ENCODE measurements at regions not wholly inside any gene's neighbourhood (a gene's known extent, or its start where the extent isn't known, plus 50 kb on each side); places are given as distances from the start of the nearest gene placed in this dataset.

DNA sequence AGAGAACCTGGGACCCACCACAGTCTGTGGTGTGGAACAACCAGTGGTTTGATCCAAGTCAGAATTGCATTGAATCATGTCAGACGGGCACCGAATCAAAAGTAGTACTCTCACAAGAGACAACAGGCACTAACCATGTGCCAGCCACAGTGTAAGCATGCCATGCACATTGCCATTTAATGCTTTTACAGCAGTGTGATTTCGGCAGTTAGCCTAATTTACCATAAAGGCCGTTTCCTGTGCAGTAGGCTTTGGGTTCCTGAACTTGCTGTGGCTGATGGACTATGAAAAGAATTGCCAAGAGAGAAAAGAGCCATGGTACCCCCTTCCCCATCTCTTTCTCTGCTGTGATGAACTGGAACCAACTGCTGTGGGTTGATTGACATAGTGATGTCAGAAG, 540.6 kb downstream of the EBF1 start:
- DNase-seq (ENCODE audit: low read depth) = no peak

DNA sequence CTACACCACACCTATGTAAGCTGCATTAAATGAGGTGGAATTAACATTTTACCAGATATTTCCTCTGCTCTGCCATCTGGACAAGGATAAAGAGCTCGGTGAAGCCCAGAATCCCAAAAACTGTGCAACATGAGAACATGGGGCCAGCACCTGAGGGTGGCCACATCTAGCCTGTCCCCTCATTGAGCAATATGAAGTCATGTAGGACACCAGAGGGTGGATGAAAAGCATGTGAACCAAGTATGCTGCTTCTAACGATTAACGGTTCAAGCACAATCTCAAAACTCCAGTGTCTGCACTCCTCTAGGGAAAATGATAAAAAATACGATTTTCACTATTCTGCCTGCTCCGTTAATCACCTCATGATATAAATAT, 545.8 kb downstream of the EBF1 start:
- no peak for DNase-seq (ENCODE audit: low read depth)

DNA sequence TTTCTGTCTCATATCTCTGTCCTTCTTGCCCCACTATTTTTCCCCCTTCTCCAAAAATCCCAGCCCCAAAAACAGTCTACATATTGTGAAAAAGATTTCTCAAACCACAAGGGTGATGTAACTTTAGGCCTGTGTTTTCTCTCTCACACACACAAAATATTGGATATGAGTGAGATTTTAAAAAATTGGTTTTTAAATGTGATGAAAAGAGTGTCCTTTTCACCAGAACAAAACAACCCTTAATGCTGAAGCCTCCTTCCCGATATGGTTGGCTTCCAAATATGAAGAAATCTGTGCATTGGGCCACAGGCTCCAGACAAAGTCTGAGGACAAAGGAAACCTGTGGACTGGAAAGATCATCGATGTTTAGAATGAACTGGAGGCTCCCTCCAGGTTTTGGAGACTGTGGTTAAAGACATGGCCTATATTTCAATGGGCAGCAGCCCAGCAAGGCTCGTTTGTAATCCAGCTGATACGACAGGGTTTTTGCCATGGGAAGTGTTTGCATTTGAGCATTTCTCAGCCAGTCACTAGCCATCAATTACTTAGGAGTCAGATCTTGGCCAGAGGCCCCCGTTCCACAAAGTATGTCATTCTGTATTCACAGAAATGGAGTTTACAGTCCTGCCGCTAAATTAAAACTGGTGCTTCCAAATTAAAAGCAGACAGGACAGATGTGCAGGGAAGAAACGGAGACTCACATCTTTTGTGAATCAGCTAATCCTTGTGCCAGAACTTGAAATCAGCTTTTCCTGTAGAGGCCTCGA, 546.3 kb downstream of the EBF1 start:
- DNase-seq (ENCODE audit: low read depth) = no peak

DNA sequence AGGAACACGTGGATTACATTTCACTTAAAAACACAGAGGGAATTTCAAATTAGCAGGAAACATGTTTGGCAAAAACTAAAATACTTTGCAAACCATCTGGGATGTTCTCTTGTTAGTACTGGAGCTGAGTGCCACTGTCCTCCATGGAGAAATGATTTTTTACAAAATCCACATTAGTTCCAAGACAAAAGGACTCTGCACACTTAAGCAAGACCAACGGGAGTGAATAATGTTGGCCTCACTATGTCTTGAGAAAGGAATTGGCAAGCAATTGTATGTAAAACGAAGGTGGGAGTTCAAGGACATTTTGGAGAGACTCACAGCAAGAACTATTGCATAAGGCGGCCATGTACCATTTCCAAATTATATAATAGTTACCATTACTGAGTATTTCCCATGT, 547.5 kb downstream of the EBF1 start:
- DNase-seq (ENCODE audit: low read depth) = no peak

DNA sequence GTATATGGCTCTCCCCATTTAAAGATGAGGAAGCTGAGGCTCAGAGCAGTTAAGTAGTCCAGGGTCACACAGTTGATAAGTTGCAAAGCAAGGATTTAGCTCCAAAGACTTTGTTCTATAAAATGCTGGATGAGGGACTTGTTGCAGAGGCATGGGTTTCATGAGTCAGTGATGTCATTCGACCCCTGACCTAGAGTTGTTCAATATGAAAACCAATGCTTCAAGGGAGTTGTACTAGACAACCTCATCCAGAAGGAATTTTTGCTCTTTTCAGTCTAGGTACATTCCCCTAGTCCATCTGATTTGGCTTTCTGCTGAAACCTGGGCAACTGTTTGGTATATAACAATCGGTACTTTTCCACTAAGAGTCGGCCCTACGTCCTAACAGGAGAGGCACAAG, 550.4 kb downstream of the EBF1 start:
- DNase-seq (ENCODE audit: low read depth) = no peak

DNA sequence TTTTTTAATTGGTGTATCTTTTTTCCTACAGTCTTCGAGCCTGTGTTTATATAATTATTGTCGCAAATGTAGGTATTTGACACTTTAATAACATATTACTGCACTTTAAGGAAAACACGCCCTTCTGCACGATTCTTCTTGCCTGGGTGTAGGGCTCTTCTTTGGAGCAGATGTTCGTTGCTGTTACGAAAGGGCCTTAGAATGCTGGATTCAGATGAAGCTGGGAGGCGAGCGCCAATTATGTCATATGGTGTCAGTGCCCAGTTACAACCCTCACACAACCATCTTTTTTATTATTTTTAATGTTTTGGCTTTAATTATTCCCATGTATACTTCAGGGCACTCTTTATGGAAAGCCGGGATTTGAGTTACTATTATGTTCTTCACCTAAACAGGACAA, 553.0 kb downstream of the EBF1 start:
- no peak for DNase-seq (ENCODE audit: low read depth)

DNA sequence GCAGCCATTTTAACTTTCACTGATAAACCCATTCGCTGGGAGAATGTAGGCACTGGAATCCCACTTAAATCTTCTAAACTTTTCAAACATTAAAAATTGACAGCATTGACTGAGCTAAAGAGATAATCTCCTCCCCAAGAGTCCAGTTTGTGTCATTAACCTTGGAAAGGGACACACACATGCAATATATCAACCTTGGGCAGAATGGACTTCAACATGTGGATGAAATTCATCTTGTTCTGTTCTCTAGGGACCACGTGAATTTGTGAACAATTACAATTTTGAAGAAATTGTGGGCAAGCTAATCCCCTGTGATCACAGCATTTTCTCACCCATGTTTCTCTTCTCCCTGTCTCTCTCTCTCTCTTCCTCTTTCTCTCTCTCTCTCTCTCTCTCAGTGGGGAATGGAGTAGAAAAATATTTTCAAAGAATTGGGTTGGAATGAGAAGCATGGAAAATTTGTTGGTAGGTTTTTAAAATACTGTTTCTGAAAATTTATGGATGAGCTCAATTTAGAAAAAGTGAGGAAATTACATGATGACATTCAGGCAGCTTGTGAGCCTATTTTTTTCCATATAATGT, 553.7 kb downstream of the EBF1 start:
- DNase-seq (ENCODE audit: low read depth) = no peak

DNA sequence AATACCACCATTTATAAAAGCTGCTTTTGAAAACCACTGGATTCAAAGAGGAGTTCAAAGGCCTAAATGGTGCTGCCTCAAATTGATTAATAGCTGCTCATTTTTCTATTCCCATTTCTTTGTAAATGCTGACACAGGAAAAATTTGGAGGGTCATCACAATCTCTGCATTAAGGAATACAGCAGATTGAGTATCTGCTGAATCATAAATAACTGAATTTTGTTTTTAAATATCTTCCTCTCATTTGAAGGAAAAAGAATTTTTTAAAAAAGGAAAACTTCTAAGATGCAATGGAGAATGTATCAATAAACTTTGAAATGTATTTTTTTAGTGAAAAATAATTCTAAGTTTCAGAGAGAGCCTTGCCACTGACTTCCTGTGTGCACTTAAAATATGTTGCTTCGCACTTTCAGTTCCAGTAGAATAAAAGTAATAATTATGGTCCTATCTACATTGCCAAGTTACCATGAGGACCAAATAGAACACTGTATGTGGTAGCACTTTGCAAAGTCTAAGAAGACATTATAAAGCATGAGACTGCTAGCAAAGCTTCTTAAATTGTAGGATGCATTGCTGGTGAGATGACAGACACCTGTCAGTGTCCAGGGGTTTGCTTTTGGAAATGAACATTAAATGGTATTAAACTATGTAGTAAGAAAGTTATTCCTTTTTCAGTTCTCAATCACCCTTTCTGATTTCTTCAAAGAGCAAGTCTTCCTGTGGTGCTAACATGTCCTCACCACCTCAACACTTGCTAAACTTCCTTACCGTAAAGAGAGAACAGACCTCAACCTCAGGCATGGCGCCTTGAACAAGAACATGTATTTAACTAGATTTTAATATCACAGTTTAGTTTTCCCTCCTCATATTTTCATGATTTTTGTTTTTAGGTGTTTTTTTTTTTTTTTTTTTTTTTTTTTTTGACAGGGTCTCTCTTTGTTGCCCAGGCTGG, 555.1 kb downstream of the EBF1 start:
- DNase-seq (ENCODE audit: low read depth) = no peak

DNA sequence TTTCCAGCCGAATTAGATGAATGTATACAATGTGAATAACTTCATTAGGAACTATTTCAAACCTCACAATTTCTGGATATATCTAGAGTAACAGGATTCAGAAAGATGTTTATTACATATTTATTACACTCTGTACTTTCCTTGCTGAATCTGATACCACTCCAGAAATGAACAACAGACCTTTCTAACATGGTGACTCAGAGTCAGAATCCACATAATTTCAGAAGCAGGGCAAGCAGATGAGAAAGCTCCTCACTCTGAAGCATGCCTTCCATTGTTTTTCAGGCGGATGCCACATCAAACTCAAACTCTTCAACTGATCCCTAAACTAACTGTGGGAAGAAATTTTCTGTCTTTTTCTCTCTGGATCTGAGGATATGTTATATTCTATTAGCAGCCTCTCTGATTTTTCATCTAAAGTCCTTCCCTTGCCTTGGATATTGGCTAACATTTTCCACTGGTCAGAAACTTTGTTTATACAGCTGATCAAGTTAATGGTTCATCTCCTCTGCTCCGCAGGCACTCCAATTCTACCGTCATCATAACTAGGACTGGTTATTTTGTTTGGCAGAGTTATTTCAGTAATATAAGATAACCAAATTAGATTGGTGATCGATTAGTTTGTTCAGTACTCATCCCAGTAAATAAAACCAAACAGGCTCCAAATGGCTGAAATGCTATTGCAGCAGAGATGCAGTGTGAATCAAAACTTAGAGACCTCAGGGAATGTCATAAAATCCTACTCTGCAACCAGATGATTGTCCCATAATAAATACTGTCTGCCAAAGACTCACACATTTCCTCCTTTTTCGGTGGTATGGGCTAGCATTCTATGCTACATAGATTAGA, 556.0 kb downstream of the EBF1 start:
- DNase-seq (ENCODE audit: low read depth) = peak; percentile 32

DNA sequence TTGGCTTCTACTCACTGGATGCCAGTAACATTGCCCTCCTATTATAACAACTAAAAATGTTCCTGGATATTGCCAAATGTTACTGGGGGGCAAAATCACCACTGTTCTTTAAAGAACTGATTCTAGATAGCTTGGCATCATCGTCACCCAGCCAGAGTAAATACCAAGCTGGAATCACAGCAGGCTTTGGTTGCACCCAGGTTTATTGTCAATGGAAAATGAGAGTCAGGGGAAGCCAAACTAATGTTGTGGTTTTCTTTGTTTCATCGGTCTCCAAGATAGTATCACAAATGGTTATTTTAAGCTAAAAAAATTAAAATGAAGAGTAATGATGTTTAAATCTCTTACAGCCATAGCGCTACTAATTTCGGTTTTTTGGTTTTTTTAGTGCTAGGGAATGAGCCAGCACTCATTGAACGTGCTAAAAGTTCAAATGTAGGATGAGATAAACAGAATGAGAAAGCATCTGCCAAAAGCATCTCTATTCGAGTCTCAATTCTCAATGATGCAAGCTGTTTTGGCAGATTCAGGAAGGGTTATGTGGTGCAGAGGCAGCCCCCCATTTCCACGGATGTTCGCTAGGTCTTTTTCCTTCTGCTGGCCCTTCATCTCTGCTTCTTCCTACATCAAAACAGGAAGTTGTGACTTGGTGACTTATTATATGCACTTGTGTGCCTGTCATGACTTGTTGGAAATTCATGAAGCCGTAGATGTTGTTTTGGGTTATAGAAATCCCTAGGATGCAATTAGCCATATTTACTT, 558.0 kb downstream of the EBF1 start:
- no peak for DNase-seq (ENCODE audit: low read depth)

DNA sequence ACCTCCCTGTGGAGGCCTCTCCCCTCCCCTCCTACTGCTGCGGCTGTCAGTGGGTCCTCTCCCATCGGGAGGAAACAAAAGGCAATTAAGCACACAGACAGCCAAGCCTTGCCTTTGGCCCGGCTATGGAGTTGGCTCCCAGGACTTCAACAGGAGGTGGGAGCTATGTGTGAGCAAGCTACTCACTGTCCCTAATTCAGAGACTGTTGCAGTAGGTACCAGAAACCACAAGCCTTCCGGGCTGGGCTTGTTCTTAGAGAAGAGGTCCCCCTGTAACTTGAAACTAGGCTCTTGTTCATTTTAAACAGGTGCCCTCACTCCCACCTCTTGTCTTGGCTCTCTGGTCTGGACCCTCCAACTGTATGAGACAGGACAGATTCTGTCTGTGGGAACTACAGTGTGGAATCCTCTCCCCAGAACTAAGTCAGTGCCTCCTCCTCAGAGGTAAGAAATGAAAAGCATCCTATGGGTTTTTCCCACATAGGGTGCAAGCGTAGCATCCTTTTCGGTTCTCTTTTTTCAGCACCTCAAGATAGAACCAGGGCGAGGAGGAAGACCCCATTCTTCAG, 561.1 kb downstream of the EBF1 start:
- DNase-seq (ENCODE audit: low read depth) = no peak

DNA sequence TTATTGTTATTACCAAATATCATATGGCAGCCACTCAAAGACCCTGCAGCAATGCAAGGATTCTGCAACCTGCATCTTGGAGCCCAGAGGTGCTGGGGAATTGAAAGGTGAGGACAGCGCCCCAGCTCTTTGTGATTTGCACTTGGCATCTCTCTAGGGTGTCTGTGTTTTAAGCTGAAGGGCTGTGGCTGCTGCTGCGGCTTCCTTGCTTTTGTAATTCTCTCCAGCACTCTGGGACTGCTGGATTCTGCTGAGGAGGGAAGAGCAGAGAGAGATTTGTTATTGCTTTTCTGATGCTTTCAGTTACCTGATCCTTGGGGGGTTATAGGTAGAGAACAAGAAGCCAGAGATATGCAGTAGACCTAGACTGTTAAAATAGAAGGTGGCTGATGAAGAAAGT, 562.4 kb downstream of the EBF1 start:
- no peak for DNase-seq (ENCODE audit: low read depth)

DNA sequence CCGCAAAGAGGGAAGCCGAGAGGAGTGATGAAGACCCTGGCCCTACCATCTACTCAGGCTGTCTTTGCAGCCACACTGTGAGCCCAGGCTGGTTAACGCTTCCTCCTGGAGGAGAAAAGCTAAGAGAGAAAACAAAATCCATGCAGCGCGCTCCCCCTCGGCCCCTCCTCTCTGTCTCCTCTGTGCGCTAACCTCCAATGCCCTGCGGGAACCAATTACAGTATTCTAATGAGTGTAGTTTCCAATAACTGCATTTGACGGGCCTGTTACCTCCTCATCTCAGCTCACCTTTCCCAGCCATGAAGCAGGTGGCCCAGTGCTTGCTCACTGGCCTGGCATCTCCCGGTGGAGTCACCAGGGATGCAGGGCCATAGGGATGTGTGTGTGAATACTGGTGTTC, 565.5 kb downstream of the EBF1 start:
- DNase-seq (ENCODE audit: low read depth) = no peak

DNA sequence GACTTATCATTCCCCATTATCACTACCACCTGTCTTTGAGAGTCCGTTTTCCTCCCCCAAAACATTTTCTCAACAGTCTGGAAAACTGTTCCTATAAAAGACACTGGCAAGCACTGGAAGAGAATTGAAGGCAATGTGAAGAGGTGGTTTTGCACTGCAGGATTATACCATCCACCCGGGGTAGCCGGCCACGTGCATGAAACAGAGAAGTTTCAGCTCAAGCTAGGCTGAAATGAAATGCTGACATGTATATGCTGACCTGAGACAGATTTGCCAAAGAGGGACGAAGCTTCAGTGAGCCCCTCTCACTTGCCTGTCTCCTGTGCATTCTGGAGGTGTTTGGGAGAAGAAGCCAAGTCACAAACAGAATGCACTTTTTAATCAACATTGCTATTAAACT, 567.0 kb downstream of the EBF1 start:
- no peak for DNase-seq (ENCODE audit: low read depth)

DNA sequence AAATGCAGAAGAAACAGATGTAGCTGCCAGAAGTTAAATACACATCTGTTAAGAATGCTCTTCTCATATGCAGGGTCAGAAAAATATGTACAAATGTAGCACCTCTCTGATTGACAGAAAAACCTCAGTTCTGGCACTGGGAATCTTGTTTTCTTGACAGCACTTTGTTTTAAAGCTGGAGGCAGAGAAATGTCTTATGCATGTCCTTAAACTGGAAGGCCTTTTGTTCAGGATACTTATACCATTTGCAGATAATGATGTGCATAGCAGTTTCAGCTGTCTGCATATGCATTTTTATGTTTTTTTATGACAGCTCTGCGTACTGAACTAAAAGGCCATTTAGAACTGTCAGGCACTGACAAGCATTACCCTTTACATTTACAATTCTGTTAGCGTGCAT, 567.9 kb downstream of the EBF1 start:
- DNase-seq (ENCODE audit: low read depth) = no peak

DNA sequence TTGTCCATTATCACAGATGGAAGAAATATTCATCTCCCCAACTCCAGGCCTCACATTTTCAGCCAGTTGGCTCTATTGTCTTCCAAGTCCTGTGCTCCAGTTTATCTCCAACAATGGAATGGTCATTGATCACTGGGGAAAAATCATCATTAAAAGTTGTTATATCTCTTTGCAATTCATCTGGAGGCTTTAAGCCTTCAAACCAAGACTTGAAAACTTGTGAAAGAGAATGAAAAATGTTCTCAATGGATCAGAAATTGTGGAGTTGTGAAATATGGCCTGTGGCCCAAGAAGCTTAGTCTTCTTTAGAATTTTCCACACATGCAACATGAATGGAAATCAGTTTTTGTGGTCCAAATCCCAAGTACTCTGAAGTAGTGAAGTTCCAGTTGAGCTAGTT, 569.6 kb downstream of the EBF1 start:
- DNase-seq (ENCODE audit: low read depth) = no peak

DNA sequence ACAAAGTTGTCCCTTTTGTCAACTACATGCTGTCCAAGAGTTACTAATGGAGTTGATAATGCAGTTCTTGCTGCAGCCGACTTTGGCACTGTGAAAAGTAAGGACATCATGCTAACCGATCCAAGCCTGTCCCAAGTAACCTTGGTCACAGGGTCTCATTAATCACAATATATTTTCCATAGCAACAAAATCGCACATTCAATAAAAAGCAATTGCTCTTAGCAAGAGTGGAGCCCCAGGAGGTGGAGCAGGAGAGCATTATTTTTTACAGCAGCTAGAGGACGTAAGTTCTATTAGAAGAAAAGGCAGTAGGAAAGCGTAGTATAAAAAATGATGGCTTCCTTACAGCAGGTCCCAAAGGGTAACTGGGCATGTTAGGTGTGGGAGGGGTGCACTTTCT, 570.3 kb downstream of the EBF1 start:
- no peak for DNase-seq (ENCODE audit: low read depth)

DNA sequence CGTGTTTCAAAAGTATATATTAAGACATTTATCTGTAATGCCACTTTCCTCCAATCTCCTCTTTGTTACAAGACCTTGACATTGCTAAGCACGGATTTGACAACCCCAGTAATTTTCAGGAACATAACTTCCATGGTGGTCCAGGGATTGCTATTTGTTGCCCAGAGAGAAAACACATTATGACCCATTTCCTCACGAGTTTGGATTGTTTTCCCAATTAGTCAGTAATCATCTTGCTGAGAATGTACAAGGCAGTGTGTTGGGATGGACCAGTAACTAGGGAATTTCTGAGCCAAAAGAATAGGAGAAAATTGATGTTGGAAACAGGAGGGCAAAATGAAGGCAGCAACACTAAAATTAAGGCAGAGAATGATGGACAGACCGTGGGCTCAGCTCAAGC, 574.1 kb downstream of the EBF1 start:
- no peak for DNase-seq (ENCODE audit: low read depth)

DNA sequence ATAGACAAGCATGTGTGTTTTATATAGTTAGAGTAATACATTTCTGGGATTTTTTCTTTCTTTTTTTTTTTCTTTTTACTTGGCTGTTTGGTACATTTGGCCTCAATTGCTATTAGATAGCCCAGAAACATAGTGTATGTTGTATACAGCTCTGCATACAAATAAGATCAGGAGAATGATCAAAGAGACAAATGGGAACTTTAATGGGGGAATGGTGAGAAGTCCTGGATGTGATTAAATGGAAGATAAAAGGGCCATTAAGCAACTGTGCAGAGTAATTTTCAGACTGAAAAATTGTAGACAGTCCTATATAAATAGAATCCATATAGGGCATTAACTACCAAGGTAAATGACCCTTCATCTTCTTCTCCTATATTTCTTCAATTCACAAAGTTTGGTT, 575.6 kb downstream of the EBF1 start:
- no peak for DNase-seq (ENCODE audit: low read depth)

DNA sequence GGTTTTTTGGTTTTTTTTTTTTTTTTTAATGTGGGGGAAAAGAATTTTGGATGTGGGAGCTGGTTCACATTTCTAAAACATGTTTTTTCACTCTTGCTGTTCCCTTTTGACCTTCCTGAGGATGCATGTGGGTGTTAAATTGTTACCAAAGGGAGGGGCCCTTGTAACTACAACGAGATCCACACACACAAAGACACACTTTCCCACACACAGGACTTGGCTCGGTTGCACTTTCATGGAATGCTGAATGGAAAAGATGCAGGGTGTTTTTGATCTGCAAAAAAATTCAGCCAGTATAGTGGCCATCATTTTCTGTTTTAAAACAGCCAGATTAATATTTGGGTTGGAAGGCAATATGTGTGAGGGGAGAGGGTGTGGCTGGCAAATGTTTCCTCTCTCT, 576.9 kb downstream of the EBF1 start:
- no peak for DNase-seq (ENCODE audit: low read depth)

Measured in myocyte (in vitro differentiated cells).